DND-41 (cell line): ENCODE measurements at regions not wholly inside any gene's neighbourhood (a gene's known extent, or its start where the extent isn't known, plus 50 kb on each side); places are given as distances from the start of the nearest gene placed in this dataset.

Experiments used
- ATAC-seq: fragments of 200-7000 bp; cut with Tn5 transposase; 3 replicates; pipeline ENCODE4 v1.9.1; 2021; ENCODE audit warnings: low read depth; ENCODE audit not compliant: insufficient read depth
- DNase-seq: peaks from one replicate; pipeline ENCODE4 v3.0.0-alpha.2; 2020
- H2AFZ ChIP-seq: 2 replicates; pipeline ENCODE4 v1.6.0; 2012; ENCODE audit warnings: low read depth, low read length
- H3K27ac ChIP-seq: 2 replicates; pipeline ENCODE4 v1.5.1; 2012; ENCODE audit warnings: low read length, inconsistent platforms
- H3K27me3 ChIP-seq: fragments of 200-600 bp; sonication (generic); 2 replicates; pipeline ENCODE4 v1.6.0; 2012; ENCODE audit warnings: low read length, mild to moderate bottlenecking, inconsistent platforms; ENCODE audit not compliant: insufficient read depth, poor library complexity
- H3K36me3 ChIP-seq: 2 replicates; pipeline ENCODE4 v1.5.1; 2012; ENCODE audit warnings: low read length, inconsistent platforms; ENCODE audit not compliant: insufficient read depth
- H3K4me1 ChIP-seq: 2 replicates; pipeline ENCODE4 v1.5.1; 2012; ENCODE audit warnings: mild to moderate bottlenecking, low read length; ENCODE audit not compliant: insufficient read depth
- H3K4me2 ChIP-seq: 2 replicates; pipeline ENCODE4 v1.6.0; 2012; ENCODE audit warnings: mild to moderate bottlenecking, moderate library complexity, low read length, inconsistent platforms; ENCODE audit not compliant: insufficient read depth
- H3K4me3 ChIP-seq, 2 experiments: fragments of 200-600 bp in 1 of 2; shearing (Covaris generic) in 1 of 2; 2 replicates each; pipeline ENCODE4 v1.5.1; 2012 to 2016; ENCODE audit warnings: inconsistent platforms in 2 of 2, low read length in 2 of 2, mild to moderate bottlenecking in 2 of 2, low read depth in 1 of 2, moderate library complexity in 1 of 2
- H3K79me2 ChIP-seq: 2 replicates; pipeline ENCODE4 v1.6.0; 2012; ENCODE audit warnings: low read length, inconsistent platforms; ENCODE audit not compliant: insufficient read depth
- H3K9ac ChIP-seq: 2 replicates; pipeline ENCODE4 v1.6.0; 2012; ENCODE audit warnings: low read depth, mild to moderate bottlenecking, inconsistent platforms, low read length, moderate library complexity
- H3K9me3 ChIP-seq: 2 replicates; pipeline ENCODE4 v1.5.1; 2012; ENCODE audit warnings: low read length, moderate library complexity, mild to moderate bottlenecking, inconsistent platforms; ENCODE audit not compliant: insufficient read depth, severe bottlenecking
- H4K20me1 ChIP-seq: 2 replicates; pipeline ENCODE4 v1.6.0; 2012; ENCODE audit warnings: low read length; ENCODE audit not compliant: insufficient read depth
- CTCF ChIP-seq: IDR thresholded peaks from 2 replicates; pipeline ENCODE4 v1.5.1; 2012; ENCODE audit warnings: borderline replicate concordance, low read length, moderate library complexity, mild to moderate bottlenecking; ENCODE audit not compliant: poor library complexity, severe bottlenecking; ENCODE audit errors: extremely low read depth
- EZH2 ChIP-seq: IDR thresholded peaks from 3 replicates; pipeline ENCODE4 v1.6.1; 2012; ENCODE audit warnings: borderline replicate concordance, low read depth, mild to moderate bottlenecking, moderate library complexity, low read length, inconsistent platforms; ENCODE audit not compliant: severe bottlenecking

- no peak for ATAC-seq
- no peak overlapping the region for H2AFZ ChIP-seq
Measured at GRCh38 chr4:23970201-23970850, 80.5 kb upstream of the PPARGC1A start.

GRCh38 chr4:23969635-23970145 is 79.8 kb upstream of the PPARGC1A start:
- no peak for ATAC-seq
- H3K79me2 ChIP-seq = no peaks in the 10 kb centered on the region
- H3K9me3 ChIP-seq = no peaks in the 10 kb centered on the region
- TF ChIP-seq EZH2 = no peak
- TF ChIP-seq CTCF = no peak
- no peaks in the 10 kb centered on the region for H4K20me1 ChIP-seq
- H3K4me2 ChIP-seq = no peak overlapping the region
- H3K27ac ChIP-seq = no peak overlapping the region
- H3K4me1 ChIP-seq = no peaks in the 10 kb centered on the region
- H3K27me3 ChIP-seq = no peaks in the 10 kb centered on the region
- H3K36me3 ChIP-seq = no peaks in the 10 kb centered on the region
- no peak overlapping the region for H3K4me3 ChIP-seq
- DNase-seq = no peak
- no peak overlapping the region for H3K9ac ChIP-seq
- no peak overlapping the region for H2AFZ ChIP-seq

More at GRCh38 chr4:23970201-23970850, 80.5 kb upstream of the PPARGC1A start:
- Histone ChIP-seq H3K27me3 (no peaks in the 10 kb centered on the region), H3K79me2 (no peaks in the 10 kb centered on the region), H3K9ac (no peak overlapping the region), H3K27ac (no peak overlapping the region), H3K4me2 (no peak overlapping the region), H3K4me1 (no peaks in the 10 kb centered on the region), H3K4me3 (no peak overlapping the region), H3K36me3 (no peaks in the 10 kb centered on the region), H3K9me3 (no peaks in the 10 kb centered on the region), H4K20me1 (no peaks in the 10 kb centered on the region)
- DNase-seq = no peak
- TF ChIP-seq EZH2 (no peak), CTCF (no peak)

GRCh38 chr4:23967281-23967680 is 77.4 kb upstream of the PPARGC1A start:
- H4K20me1 ChIP-seq = no peaks in the 10 kb centered on the region
- no peak overlapping the region for H2AFZ ChIP-seq
- no peaks in the 10 kb centered on the region for H3K9me3 ChIP-seq
- TF ChIP-seq CTCF (no peak), EZH2 (no peak)
- H3K36me3 ChIP-seq = no peaks in the 10 kb centered on the region
- H3K4me2 ChIP-seq = no peak overlapping the region
- H3K4me3 ChIP-seq = no peak overlapping the region
- H3K79me2 ChIP-seq = no peaks in the 10 kb centered on the region
- DNase-seq (no peak), ATAC-seq (no peak)
- H3K4me1 ChIP-seq = no peaks in the 10 kb centered on the region
- H3K9ac ChIP-seq = no peak overlapping the region
- no peak overlapping the region for H3K27ac ChIP-seq
- H3K27me3 ChIP-seq = no peaks in the 10 kb centered on the region

- Histone ChIP-seq H3K9me3 (no peaks in the 10 kb centered on the region), H3K9ac (no peak overlapping the region), H3K4me3 (no peak overlapping the region), H3K36me3 (no peaks in the 10 kb centered on the region), H3K4me2 (no peak overlapping the region), H3K4me1 (no peaks in the 10 kb centered on the region), H3K27ac (no peak overlapping the region), H3K79me2 (no peaks in the 10 kb centered on the region), H4K20me1 (no peaks in the 10 kb centered on the region), H2AFZ (no peak overlapping the region), H3K27me3 (no peaks in the 10 kb centered on the region)
- DNase-seq (no peak), ATAC-seq (no peak)
- peak; percentile 14 for TF ChIP-seq CTCF
- TF ChIP-seq EZH2 = no peak
Measured at GRCh38 chr4:23966725-23967124, 76.9 kb upstream of the PPARGC1A start.
